ENCODE measurements at regions not wholly inside any gene's neighbourhood (a gene's known extent, or its start where the extent isn't known, plus 50 kb on each side); places are given as distances from the start of the nearest gene placed in this dataset.

- in situ Hi-C loops (cut with HindIII; ENCODE audit: extremely low pct_ligation_motif_present, low pct_unique_long_range_greater_than_20kb): no loop called here
Measured at GRCh38 chr4:181168011-181168805, 1075.0 kb upstream of the TENM3 start.

More at GRCh38 chr4:181168011-181168805, 1075.0 kb upstream of the TENM3 start:
- H3K27ac ChIP-seq (ENCODE audit: extremely low read length, insufficient read depth, low read length): no peak overlapping the region
- ATAC-seq: no peak
- BruUV-seq (replicated peaks): no TSS peak
- WGBS (ENCODE audit: low lambda C conversion rate): 6% methylated on average over 8 of the region's 8 CpGs
- no peak overlapping the region for H3K4me2 ChIP-seq (ENCODE audit: low read depth, low read length)
- H4K20me1 ChIP-seq (ENCODE audit: insufficient read depth, low read length): no peaks in the 10 kb centered on the region
- no peaks in the 10 kb centered on the region for H3K27me3 ChIP-seq (ENCODE audit: control insufficient read depth in 1 of 2, insufficient read depth in 2 of 2, low read length in 2 of 2)
- TF ChIP-seq ZNF543 (CRISPR knock-in tag; IDR thresholded peaks at IDR 0.05) (no peak), ZNF160 (CRISPR knock-in tag; IDR thresholded peaks at IDR 0.05) (no peak), NBN (conservative IDR thresholded peaks at IDR 0.05) (no peak), ZNF441 (CRISPR knock-in tag; IDR thresholded peaks at IDR 0.05; ENCODE audit: borderline replicate concordance) (no peak), TOE1 (CRISPR knock-in tag; IDR thresholded peaks at IDR 0.05) (no peak), ELF4 (CRISPR knock-in tag; IDR thresholded peaks at IDR 0.05; ENCODE audit: borderline replicate concordance) (no peak), TBP (CRISPR knock-in tag; IDR thresholded peaks at IDR 0.05) (no peak), ZBTB42 (CRISPR knock-in tag; IDR thresholded peaks at IDR 0.05) (no peak), HDAC6 (IDR thresholded peaks at IDR 0.05; ENCODE audit: low read depth, low read length) (no peak)
- TF ChIP-seq, protein P1, sequence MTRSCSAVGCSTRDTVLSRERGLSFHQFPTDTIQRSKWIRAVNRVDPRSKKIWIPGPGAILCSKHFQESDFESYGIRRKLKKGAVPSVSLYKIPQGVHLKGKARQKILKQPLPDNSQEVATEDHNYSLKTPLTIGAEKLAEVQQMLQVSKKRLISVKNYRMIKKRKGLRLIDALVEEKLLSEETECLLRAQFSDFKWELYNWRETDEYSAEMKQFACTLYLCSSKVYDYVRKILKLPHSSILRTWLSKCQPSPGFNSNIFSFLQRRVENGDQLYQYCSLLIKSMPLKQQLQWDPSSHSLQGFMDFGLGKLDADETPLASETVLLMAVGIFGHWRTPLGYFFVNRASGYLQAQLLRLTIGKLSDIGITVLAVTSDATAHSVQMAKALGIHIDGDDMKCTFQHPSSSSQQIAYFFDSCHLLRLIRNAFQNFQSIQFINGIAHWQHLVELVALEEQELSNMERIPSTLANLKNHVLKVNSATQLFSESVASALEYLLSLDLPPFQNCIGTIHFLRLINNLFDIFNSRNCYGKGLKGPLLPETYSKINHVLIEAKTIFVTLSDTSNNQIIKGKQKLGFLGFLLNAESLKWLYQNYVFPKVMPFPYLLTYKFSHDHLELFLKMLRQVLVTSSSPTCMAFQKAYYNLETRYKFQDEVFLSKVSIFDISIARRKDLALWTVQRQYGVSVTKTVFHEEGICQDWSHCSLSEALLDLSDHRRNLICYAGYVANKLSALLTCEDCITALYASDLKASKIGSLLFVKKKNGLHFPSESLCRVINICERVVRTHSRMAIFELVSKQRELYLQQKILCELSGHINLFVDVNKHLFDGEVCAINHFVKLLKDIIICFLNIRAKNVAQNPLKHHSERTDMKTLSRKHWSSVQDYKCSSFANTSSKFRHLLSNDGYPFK (CRISPR knock-in tag; IDR thresholded peaks at IDR 0.05; ENCODE audit: borderline replicate concordance): no peak
- TF ChIP-seq, protein P2, sequence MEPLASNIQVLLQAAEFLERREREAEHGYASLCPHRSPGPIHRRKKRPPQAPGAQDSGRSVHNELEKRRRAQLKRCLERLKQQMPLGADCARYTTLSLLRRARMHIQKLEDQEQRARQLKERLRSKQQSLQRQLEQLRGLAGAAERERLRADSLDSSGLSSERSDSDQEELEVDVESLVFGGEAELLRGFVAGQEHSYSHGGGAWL (CRISPR knock-in tag; IDR thresholded peaks at IDR 0.05): no peak
- TF ChIP-seq, protein P3, sequence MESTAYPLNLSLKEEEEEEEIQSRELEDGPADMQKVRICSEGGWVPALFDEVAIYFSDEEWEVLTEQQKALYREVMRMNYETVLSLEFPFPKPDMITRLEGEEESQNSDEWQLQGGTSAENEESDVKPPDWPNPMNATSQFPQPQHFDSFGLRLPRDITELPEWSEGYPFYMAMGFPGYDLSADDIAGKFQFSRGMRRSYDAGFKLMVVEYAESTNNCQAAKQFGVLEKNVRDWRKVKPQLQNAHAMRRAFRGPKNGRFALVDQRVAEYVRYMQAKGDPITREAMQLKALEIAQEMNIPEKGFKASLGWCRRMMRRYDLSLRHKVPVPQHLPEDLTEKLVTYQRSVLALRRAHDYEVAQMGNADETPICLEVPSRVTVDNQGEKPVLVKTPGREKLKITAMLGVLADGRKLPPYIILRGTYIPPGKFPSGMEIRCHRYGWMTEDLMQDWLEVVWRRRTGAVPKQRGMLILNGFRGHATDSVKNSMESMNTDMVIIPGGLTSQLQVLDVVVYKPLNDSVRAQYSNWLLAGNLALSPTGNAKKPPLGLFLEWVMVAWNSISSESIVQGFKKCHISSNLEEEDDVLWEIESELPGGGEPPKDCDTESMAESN (CRISPR knock-in tag; conservative IDR thresholded peaks at IDR 0.05): no peak
- TF ChIP-seq, protein P4, sequence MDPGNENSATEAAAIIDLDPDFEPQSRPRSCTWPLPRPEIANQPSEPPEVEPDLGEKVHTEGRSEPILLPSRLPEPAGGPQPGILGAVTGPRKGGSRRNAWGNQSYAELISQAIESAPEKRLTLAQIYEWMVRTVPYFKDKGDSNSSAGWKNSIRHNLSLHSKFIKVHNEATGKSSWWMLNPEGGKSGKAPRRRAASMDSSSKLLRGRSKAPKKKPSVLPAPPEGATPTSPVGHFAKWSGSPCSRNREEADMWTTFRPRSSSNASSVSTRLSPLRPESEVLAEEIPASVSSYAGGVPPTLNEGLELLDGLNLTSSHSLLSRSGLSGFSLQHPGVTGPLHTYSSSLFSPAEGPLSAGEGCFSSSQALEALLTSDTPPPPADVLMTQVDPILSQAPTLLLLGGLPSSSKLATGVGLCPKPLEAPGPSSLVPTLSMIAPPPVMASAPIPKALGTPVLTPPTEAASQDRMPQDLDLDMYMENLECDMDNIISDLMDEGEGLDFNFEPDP (CRISPR knock-in tag; conservative IDR thresholded peaks at IDR 0.05): no peak
- ChIA-PET POLR2A (no interaction called here), CTCF (ENCODE audit: low intra/inter-chr PET ratio, low total read pairs) (no interaction called here)
- intact Hi-C loops (cut with micrococcal nuclease; ENCODE audit: unreplicated experiment): no loop called here
- H3K4me1 ChIP-seq (ENCODE audit: insufficient read depth, low read length): no peaks in the 10 kb centered on the region
- no peak for DNase-seq (ENCODE audit: low spot score)
- no peaks in the 10 kb centered on the region for H3K36me3 ChIP-seq (replicated peaks in 1 of 2; ENCODE audit: control insufficient read depth in 1 of 2, insufficient read depth in 2 of 2, low read length in 2 of 2)
- FAIRE-seq: no peak
- no peaks in the 10 kb centered on the region for H3K9me3 ChIP-seq (ENCODE audit: low read length)
- no peak overlapping the region for H2AFZ ChIP-seq (ENCODE audit: low read length)
- H3K79me2 ChIP-seq (ENCODE audit: insufficient read depth, low read length): no peaks in the 10 kb centered on the region
- H3K4me3 ChIP-seq (replicated peaks in 1 of 3; ENCODE audit: insufficient read depth in 1 of 3, low read depth in 2 of 3, low read length in 3 of 3): no peak overlapping the region
- no peak overlapping the region for H3K9ac ChIP-seq (ENCODE audit: insufficient read depth, low read depth, low read length)

All from HepG2 (cell line).